ENCODE measurements at regions not wholly inside any gene's neighbourhood (a gene's known extent, or its start where the extent isn't known, plus 50 kb on each side); places are given as distances from the start of the nearest gene placed in this dataset.

- TF ChIP-seq SUZ12 (IDR thresholded peaks at IDR 0.05; ENCODE audit: extremely low read depth, insufficient read depth, insufficient read length) (no peak), ZNF274 (IDR thresholded peaks at IDR 0.05; ENCODE audit: low read depth, low read length) (no peak), YY1 (IDR thresholded peaks at IDR 0.05; ENCODE audit: insufficient read depth, insufficient read length) (no peak)
These were observed 157.1 kb downstream of the RGS9 start for GRCh38 chr17:65294181-65294719.
